ENCODE measurements at regions not wholly inside any gene's neighbourhood (a gene's known extent, or its start where the extent isn't known, plus 50 kb on each side); places are given as distances from the start of the nearest gene placed in this dataset.

- TF ChIP-seq POLR2A (IDR thresholded peaks at IDR 0.05; ENCODE audit: low read depth, low read length): no peak
- no peak for TF ChIP-seq POLR2AphosphoS5 (IDR thresholded peaks at IDR 0.05; ENCODE audit: low read depth, low read length)
Measured at GRCh38 chr9:135283671-135284070, 195.9 kb upstream of the PPP1R26 start.

Data from GM12892 (cell line).